ENCODE measurements at regions not wholly inside any gene's neighbourhood (a gene's known extent, or its start where the extent isn't known, plus 50 kb on each side); places are given as distances from the start of the nearest gene placed in this dataset.

GRCh38 chr7:41633690-41634089 lies 69.2 kb downstream of the INHBA start:
- DNase-seq: no peak

- no peak for DNase-seq
Observed at GRCh38 chr7:41630741-41631140, 72.1 kb downstream of the INHBA start.

- no peak for DNase-seq
Observed at GRCh38 chr7:41629711-41630111, 73.2 kb downstream of the INHBA start.

GRCh38 chr7:41628901-41629300 lies 74.0 kb downstream of the INHBA start:
- no peak for DNase-seq

- DNase-seq: no peak
Observed at GRCh38 chr7:41627645-41628298, 75.1 kb downstream of the INHBA start.

GRCh38 chr7:41624818-41625217 lies 78.1 kb downstream of the INHBA start:
- DNase-seq: no peak

GRCh38 chr7:41621953-41622831 lies 80.7 kb downstream of the INHBA start:
- no peak for DNase-seq

GRCh38 chr7:41617987-41618386 lies 84.9 kb downstream of the INHBA start:
- no peak for DNase-seq

- DNase-seq: no peak
Observed at GRCh38 chr7:41612798-41613197, 90.1 kb downstream of the INHBA start.

GRCh38 chr7:41612386-41612785 lies 90.5 kb downstream of the INHBA start:
- DNase-seq: no peak

GRCh38 chr7:41608447-41608846 lies 94.4 kb downstream of the INHBA start:
- DNase-seq: no peak

- DNase-seq: no peak
Observed at GRCh38 chr7:41603985-41604384, 98.9 kb downstream of the INHBA start.

- DNase-seq: no peak
Observed at GRCh38 chr7:41599760-41600159, 103.1 kb downstream of the INHBA start.

GRCh38 chr7:41592794-41593193 lies 110.1 kb downstream of the INHBA start:
- no peak for DNase-seq

GRCh38 chr7:41592236-41592635 lies 110.7 kb downstream of the INHBA start:
- DNase-seq: no peak

- no peak for DNase-seq
Observed at GRCh38 chr7:41590986-41591385, 111.9 kb downstream of the INHBA start.

GRCh38 chr7:41588341-41588740 lies 114.5 kb downstream of the INHBA start:
- no peak for DNase-seq

- no peak for DNase-seq
Observed at GRCh38 chr7:41586931-41587640, 115.8 kb downstream of the INHBA start.

GRCh38 chr7:41584746-41585145 lies 118.1 kb downstream of the INHBA start:
- DNase-seq: no peak

- no peak for DNase-seq
Observed at GRCh38 chr7:41582116-41582515, 120.8 kb downstream of the INHBA start.

- DNase-seq: no peak
Observed at GRCh38 chr7:41581041-41581440, 121.8 kb downstream of the INHBA start.

GRCh38 chr7:41579961-41580935 lies 122.6 kb downstream of the INHBA start:
- DNase-seq: no peak

- DNase-seq: no peak
Observed at GRCh38 chr7:41578700-41579099, 124.2 kb downstream of the INHBA start.

Data from activated CD4-positive, alpha-beta T cell treated with anti-CD3 and anti-CD28 coated beads, Interleukin-2, amount 50 U/mL, for 48 hours (primary cell).